Calu3 (cell line): ENCODE measurements at regions not wholly inside any gene's neighbourhood (a gene's known extent, or its start where the extent isn't known, plus 50 kb on each side); places are given as distances from the start of the nearest gene placed in this dataset.

Experiments used
- BruUV-seq: library from RNA; stranded (reverse); fragments of 400-500 nt; replicated peaks from 2 replicates; lab custom pipeline; 2021; lab: Mats Ljungman, UMichigan
- CTCF ChIA-PET: fragments of 300-600 bp; sonication (Branson Sonifier 250); formaldehyde crosslinking; loops from one replicate; lab custom pipeline; 2022; ENCODE audit warnings: antibody characterized with exemption; lab: Charles Lee
- DNase-seq: peaks from one replicate; pipeline ENCODE4 v3.0.0; 2022
- H3K27ac Mint-ChIP-seq: one replicate; pipeline ENCODE4 v1.8.0; 2022; ENCODE audit warnings: mixed read lengths; ENCODE audit not compliant: unreplicated experiment
- H3K27me3 Mint-ChIP-seq: one replicate; pipeline ENCODE4 v1.8.0; 2022; ENCODE audit warnings: mixed read lengths; ENCODE audit not compliant: unreplicated experiment
- H3K36me3 Mint-ChIP-seq: one replicate; pipeline ENCODE4 v1.8.0; 2022; ENCODE audit warnings: mild to moderate bottlenecking, moderate library complexity, mixed read lengths; ENCODE audit not compliant: insufficient read depth, unreplicated experiment
- H3K4me1 Mint-ChIP-seq: one replicate; pipeline ENCODE4 v1.8.0; 2022; ENCODE audit warnings: mild to moderate bottlenecking, low read depth, mixed read lengths; ENCODE audit not compliant: unreplicated experiment
- H3K4me3 Mint-ChIP-seq: one replicate; pipeline ENCODE4 v1.8.0; 2022; ENCODE audit warnings: mild to moderate bottlenecking, low read depth, moderate library complexity, mixed read lengths; ENCODE audit not compliant: unreplicated experiment
- H3K9me3 Mint-ChIP-seq: one replicate; pipeline ENCODE4 v1.8.0; 2022; ENCODE audit warnings: low read depth, mixed read lengths; ENCODE audit not compliant: unreplicated experiment
- CTCF ChIP-seq: fragments of 200-600 bp; IDR thresholded peaks from one replicate; pipeline ENCODE4 v1.8.0; 2022; ENCODE audit warnings: antibody characterized with exemption; ENCODE audit not compliant: unreplicated experiment
- intact Hi-C: fragments of 100-400 bp; cut with micrococcal nuclease; formaldehyde crosslinking; loops from one replicate; pipeline ENCODE4 v1.10.0; 2022; ENCODE audit not compliant: unreplicated experiment

DNA sequence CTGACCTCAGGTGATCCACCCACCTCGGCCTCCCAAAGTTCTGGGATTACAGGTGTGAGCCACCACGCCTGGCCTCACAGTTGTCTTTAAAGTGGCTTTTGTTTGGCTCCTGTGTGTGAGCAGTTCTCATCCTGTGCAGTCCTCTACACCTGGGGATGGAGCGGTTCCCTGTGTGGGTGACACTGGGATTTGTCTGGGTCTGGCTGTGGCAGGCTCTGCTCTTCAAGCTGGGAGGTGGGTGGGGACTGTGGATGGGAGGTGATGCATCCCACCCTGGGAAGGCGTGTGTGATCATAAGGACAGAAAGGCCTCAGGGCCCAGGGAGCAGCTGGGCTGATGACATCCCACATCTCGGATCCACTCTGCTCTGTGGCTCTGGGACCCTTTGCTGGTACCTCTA, 1266.8 kb downstream of the BRD1 start:
- intact Hi-C loops = no loop called here
- CTCF ChIA-PET = no interaction called here
- no peak overlapping the region for H3K27ac Mint-ChIP-seq
- no peak for DNase-seq
- H3K4me3 Mint-ChIP-seq = no peak overlapping the region
- H3K9me3 Mint-ChIP-seq = peaks cover 11% of the 10 kb centered on the region
- no peak for TF ChIP-seq CTCF
- H3K4me1 Mint-ChIP-seq = no peaks in the 10 kb centered on the region
- H3K36me3 Mint-ChIP-seq = peaks cover 5% of the 10 kb centered on the region
- no peaks in the 10 kb centered on the region for H3K27me3 Mint-ChIP-seq
- no TSS peak for BruUV-seq

DNA sequence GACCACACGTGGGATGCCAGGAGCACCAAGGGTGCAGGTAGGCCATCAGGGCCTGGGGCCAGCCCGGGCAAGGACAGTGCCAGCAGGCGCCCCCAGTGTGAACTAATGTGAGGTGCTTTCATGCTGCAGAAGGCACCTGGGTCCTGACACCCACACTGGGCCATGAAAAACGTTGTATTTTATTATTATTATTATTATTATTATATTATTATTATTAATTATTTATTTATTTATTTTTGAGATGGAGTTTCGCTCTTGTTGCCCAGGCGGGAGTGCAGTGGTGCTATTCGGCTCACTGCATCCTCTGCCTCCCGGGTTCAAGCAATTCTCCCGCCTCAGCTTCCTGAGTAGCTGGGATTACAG, 1267.3 kb downstream of the BRD1 start:
- H3K9me3 Mint-ChIP-seq = peaks cover 11% of the 10 kb centered on the region
- CTCF ChIA-PET = no interaction called here
- no peaks in the 10 kb centered on the region for H3K27me3 Mint-ChIP-seq
- no peak overlapping the region for H3K27ac Mint-ChIP-seq
- BruUV-seq = no TSS peak
- H3K4me3 Mint-ChIP-seq = no peak overlapping the region
- H3K36me3 Mint-ChIP-seq = peaks cover 5% of the 10 kb centered on the region
- H3K4me1 Mint-ChIP-seq = no peaks in the 10 kb centered on the region
- TF ChIP-seq CTCF = no peak
- no peak for DNase-seq
- intact Hi-C loops = no loop called here

- H3K9me3 Mint-ChIP-seq = peaks cover 11% of the 10 kb centered on the region
- no TSS peak for BruUV-seq
- DNase-seq = no peak
Measured at GRCh38 chr22:48559647-48560388, 1267.9 kb downstream of the BRD1 start.

DNA sequence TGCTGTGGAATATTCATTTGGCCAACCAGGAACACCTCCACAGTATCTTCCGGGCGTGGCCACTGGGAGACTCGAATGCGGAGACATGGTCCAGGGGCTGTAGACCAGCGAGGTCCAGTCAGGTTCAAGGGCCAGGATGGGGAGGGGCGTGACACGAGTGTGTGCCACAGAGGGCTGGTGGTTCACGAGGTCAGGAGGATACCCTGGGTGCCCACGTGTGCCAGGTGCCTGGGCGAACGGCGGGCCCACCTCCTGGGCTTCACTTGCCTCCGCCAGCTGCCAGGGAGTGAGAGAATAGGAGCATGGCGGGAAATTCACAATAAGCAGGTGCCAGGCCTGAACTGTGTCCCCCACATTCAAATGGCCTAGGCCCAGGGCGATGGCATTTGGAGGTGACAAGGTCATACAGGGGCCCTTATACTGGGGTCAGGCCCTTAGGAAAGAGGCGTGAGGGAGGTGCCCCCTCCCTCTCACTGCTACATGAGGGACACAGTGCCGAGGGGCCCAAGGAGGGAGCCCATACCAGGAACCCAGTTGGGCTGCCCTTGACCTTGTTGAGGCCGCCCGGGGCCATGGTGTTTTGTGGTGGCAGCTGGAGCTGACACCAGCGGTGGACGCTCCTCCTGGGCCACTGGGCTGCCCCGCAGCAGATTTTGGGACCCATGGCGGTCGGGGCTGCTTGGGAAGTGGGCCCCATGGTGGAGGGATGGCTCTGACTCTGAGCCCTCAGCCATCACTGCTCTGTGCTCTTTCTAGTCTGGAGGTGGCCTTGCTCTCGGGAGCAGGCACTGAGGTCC, 1268.9 kb downstream of the BRD1 start:
- no peak overlapping the region for H3K4me3 Mint-ChIP-seq
- CTCF ChIA-PET = no interaction called here

More at GRCh38 chr22:48559647-48560388, 1267.9 kb downstream of the BRD1 start:
- Mint-ChIP-seq H3K27me3 (no peaks in the 10 kb centered on the region), H3K4me1 (no peaks in the 10 kb centered on the region), H3K27ac (no peak overlapping the region), H3K36me3 (peaks cover 5% of the 10 kb centered on the region), H3K4me3 (no peak overlapping the region)
- intact Hi-C loops = no loop called here
- TF ChIP-seq CTCF = no peak
- CTCF ChIA-PET = no interaction called here

More for the DNA sequence above, 1268.9 kb downstream of the BRD1 start:
- no peaks in the 10 kb centered on the region for H3K27me3 Mint-ChIP-seq
- peaks cover 5% of the 10 kb centered on the region for H3K36me3 Mint-ChIP-seq
- BruUV-seq = no TSS peak
- DNase-seq = no peak
- no peak overlapping the region for H3K27ac Mint-ChIP-seq
- no peak for TF ChIP-seq CTCF
- intact Hi-C loops = no loop called here
- no peaks in the 10 kb centered on the region for H3K4me1 Mint-ChIP-seq
- peaks cover 10% of the 10 kb centered on the region for H3K9me3 Mint-ChIP-seq
